A673 (cell line): ENCODE measurements at regions not wholly inside any gene's neighbourhood (a gene's known extent, or its start where the extent isn't known, plus 50 kb on each side); places are given as distances from the start of the nearest gene placed in this dataset.

Experiments used
- BruUV-seq: library from RNA; stranded (reverse); fragments of 400-500 nt; replicated peaks from 2 replicates; lab custom pipeline; 2021; lab: Mats Ljungman, UMichigan
- CTCF ChIA-PET: fragments of 300-600 bp; sonication (Branson Sonifier 250); formaldehyde crosslinking; loops from one replicate; lab custom pipeline; 2022; ENCODE audit warnings: antibody characterized with exemption; lab: Charles Lee
- POLR2A ChIA-PET: fragments of 300-600 bp; sonication (Branson Sonifier 250); formaldehyde crosslinking; loops from one replicate; lab custom pipeline; 2022; ENCODE audit warnings: antibody characterized with exemption; ENCODE audit not compliant: low non-redundant PET; lab: Charles Lee
- DNase-seq: peaks from one replicate; pipeline ENCODE4 v3.0.0-alpha.2; 2015; ENCODE audit warnings: low spot score
- H3K27ac ChIP-seq: fragments of 200-600 bp; sonication (generic); 2 replicates; pipeline ENCODE4 v1.5.1; 2016; ENCODE audit warnings: mixed run types, low read depth, mild to moderate bottlenecking, mixed read lengths, antibody characterized with exemption, low read length; ENCODE audit not compliant: poor library complexity, severe bottlenecking
- H3K27me3 ChIP-seq: fragments of 200-600 bp; sonication (generic); replicated peaks from 2 replicates; pipeline ENCODE4 v1.6.1; 2017; ENCODE audit warnings: mixed run types, low read depth, mild to moderate bottlenecking, mixed read lengths, antibody characterized with exemption, low read length; ENCODE audit not compliant: insufficient read depth, poor library complexity
- H3K36me3 ChIP-seq: fragments of 200-600 bp; sonication (generic); 2 replicates; pipeline ENCODE4 v1.6.1; 2016; ENCODE audit warnings: mixed run types, mild to moderate bottlenecking, mixed read lengths, antibody characterized with exemption, low read length; ENCODE audit not compliant: insufficient read depth, poor library complexity, severe bottlenecking
- H3K4me1 ChIP-seq: fragments of 200-600 bp; sonication (generic); 2 replicates; pipeline ENCODE4 v1.6.1; 2017; ENCODE audit warnings: mixed run types, mild to moderate bottlenecking, mixed read lengths, antibody characterized with exemption, low read length; ENCODE audit not compliant: insufficient read depth, poor library complexity, severe bottlenecking
- H3K4me3 ChIP-seq: fragments of 200-600 bp; sonication (generic); 2 replicates; pipeline ENCODE4 v1.5.1; 2016; ENCODE audit warnings: low read depth, mixed run types, mild to moderate bottlenecking, mixed read lengths, low read length; ENCODE audit not compliant: poor library complexity, severe bottlenecking
- H3K9me3 ChIP-seq: fragments of 200-600 bp; sonication (generic); 2 replicates; pipeline ENCODE4 v1.6.1; 2016; ENCODE audit warnings: mixed run types, low read depth, mild to moderate bottlenecking, mixed read lengths, antibody characterized with exemption, low read length; ENCODE audit not compliant: poor library complexity, severe bottlenecking
- EZH2 ChIP-seq: fragments of 200-600 bp; sonication (generic); IDR thresholded peaks from 2 replicates; pipeline ENCODE4 v1.6.1; 2017; ENCODE audit warnings: borderline replicate concordance, low read depth, mild to moderate bottlenecking, mixed read lengths, antibody characterized with exemption, low read length; ENCODE audit not compliant: poor library complexity, severe bottlenecking
- intact Hi-C: fragments of 100-400 bp; cut with micrococcal nuclease; formaldehyde crosslinking; loops from one replicate; pipeline ENCODE4 v1.10.0; 2022; ENCODE audit not compliant: unreplicated experiment
- TF ChIP-seq, protein P1 (sequence below): fragments of 300-800, 200-600 bp; sonication (generic); conservative IDR thresholded peaks from 2 replicates; pipeline ENCODE4 v1.5.1; 2017; ENCODE audit warnings: low read depth, mild to moderate bottlenecking, antibody characterized with exemption, low read length, moderate library complexity, mixed read lengths

DNA sequence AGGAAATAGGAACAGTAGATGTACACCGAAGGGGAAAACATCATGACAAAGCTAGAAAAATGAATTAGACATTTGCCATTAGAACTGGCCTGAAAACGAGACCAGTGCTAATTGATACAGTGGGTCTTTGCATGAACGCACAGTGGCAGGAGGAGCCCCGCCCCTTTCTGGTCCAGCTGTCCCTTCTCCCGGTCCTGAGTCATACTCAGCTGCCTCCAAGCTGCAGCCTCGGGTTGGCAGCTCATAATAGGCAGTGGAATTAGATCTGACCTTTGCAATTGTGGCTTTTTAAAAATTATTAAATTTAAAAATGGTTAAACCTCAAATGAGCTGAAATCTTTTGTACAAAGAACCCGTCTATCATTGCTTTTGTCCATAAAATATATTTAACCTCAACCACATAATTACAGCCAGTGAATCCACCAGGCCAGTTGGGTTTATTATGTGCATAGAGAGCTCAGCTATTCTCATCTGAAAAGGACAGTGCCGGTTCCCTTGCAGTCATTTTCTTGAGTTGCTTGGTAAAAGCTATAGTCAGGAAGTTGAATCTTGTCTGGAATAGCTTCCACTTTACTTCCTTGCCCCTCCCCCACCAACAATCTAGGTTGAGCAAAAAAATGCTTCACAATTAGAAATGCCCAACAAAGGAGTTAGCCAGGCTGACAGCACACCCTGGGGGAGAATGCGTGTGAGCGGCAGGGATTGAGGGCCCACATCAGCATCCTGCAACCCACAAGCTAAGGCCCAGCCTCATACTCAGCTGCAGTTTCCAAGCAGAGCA, 147.1 kb downstream of the BUB3 start:
- intact Hi-C loops, result no loop called here
- ChIA-PET POLR2A (no interaction called here), CTCF (no interaction called here)
- TF ChIP-seq, protein P1, sequence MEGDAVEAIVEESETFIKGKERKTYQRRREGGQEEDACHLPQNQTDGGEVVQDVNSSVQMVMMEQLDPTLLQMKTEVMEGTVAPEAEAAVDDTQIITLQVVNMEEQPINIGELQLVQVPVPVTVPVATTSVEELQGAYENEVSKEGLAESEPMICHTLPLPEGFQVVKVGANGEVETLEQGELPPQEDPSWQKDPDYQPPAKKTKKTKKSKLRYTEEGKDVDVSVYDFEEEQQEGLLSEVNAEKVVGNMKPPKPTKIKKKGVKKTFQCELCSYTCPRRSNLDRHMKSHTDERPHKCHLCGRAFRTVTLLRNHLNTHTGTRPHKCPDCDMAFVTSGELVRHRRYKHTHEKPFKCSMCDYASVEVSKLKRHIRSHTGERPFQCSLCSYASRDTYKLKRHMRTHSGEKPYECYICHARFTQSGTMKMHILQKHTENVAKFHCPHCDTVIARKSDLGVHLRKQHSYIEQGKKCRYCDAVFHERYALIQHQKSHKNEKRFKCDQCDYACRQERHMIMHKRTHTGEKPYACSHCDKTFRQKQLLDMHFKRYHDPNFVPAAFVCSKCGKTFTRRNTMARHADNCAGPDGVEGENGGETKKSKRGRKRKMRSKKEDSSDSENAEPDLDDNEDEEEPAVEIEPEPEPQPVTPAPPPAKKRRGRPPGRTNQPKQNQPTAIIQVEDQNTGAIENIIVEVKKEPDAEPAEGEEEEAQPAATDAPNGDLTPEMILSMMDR, result no peak
- no peak for TF ChIP-seq EZH2
- BruUV-seq, result no TSS peak
- H3K27ac ChIP-seq, result no peak overlapping the region
- no peak for DNase-seq
- no peak overlapping the region for H3K4me3 ChIP-seq
- no peaks in the 10 kb centered on the region for H3K9me3 ChIP-seq
- no peaks in the 10 kb centered on the region for H3K4me1 ChIP-seq
- H3K27me3 ChIP-seq, result peaks cover 6% of the 10 kb centered on the region
- H3K36me3 ChIP-seq, result no peaks in the 10 kb centered on the region

DNA sequence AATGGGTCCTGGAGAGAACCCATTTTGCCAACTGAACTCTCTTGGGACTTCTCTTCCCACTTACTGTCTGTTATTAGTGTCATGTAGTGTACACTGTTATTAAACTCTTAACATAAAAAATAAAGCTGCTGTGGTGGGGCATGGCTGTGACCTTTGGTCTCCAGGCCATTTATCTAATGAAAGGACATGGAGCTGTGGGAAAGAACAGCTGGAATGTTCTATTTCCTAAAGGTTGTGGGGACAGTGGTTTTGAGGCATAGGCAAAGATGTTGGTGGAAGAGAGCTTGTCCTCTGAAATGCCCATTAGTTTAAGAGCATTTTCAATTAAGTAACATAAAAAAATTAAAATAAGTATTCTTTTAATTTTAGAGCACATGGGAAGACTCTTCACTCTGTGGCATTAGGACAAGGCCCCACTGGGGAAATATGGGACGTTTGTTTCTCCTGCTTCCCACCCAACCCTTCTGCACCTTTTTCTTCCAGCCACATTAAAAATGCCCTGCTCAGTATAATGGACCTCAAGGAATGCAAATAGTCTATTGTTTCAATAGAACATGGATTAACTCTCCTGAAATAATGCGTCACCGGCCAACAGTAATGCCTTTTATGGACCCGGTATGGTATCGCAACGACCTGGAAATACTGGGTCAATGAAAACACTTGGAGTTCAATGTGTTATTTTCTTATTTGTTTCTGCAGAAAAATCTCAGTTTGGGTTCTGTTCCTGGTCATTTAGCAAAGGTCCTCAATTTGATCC, 149.6 kb downstream of the BUB3 start:
- TF ChIP-seq EZH2, result no peak
- TF ChIP-seq, protein P1, result no peak
- H3K27me3 ChIP-seq, result peaks cover 6% of the 10 kb centered on the region
- ChIA-PET CTCF (no interaction called here), POLR2A (no interaction called here)
- intact Hi-C loops, result no loop called here
- no peak overlapping the region for H3K27ac ChIP-seq
- no peak overlapping the region for H3K4me3 ChIP-seq
- no peak for DNase-seq
- BruUV-seq, result no TSS peak
- H3K4me1 ChIP-seq, result no peaks in the 10 kb centered on the region
- H3K36me3 ChIP-seq, result no peaks in the 10 kb centered on the region
- H3K9me3 ChIP-seq, result no peaks in the 10 kb centered on the region

DNA sequence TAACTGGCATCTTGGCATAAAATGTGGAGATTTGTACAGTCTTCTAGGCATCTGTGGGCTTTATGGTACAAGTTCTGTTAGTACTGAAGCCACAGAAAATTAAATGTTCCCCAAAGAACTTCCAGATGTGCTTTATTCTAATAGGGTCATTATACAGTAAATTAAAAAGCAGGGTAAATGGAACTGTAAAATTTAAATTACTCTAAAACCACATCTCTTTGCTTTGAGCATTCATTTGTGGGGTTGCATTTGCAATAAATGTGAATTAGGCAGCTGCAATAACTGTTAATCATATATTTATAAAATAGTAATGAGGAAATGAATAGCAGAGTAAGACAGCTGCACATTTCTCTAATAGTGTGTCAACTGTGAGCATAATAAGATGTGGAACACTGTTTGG, 151.5 kb downstream of the BUB3 start:
- ChIA-PET POLR2A (no interaction called here), CTCF (no interaction called here)
- intact Hi-C loops, result no loop called here
- Histone ChIP-seq H3K27me3 (peaks cover 6% of the 10 kb centered on the region), H3K9me3 (no peaks in the 10 kb centered on the region), H3K36me3 (no peaks in the 10 kb centered on the region), H3K27ac (no peak overlapping the region), H3K4me1 (no peaks in the 10 kb centered on the region), H3K4me3 (no peak overlapping the region)
- no peak for DNase-seq
- BruUV-seq, result no TSS peak
- TF ChIP-seq, protein P1, result no peak
- no peak for TF ChIP-seq EZH2
